ENCODE measurements at regions not wholly inside any gene's neighbourhood (a gene's known extent, or its start where the extent isn't known, plus 50 kb on each side); places are given as distances from the start of the nearest gene placed in this dataset.
"Not testable (repeated sequence)": the region's sequence is repeated elsewhere in the genome, so short reads cannot be mapped to it uniquely, and the experiment has no call there.

DNA sequence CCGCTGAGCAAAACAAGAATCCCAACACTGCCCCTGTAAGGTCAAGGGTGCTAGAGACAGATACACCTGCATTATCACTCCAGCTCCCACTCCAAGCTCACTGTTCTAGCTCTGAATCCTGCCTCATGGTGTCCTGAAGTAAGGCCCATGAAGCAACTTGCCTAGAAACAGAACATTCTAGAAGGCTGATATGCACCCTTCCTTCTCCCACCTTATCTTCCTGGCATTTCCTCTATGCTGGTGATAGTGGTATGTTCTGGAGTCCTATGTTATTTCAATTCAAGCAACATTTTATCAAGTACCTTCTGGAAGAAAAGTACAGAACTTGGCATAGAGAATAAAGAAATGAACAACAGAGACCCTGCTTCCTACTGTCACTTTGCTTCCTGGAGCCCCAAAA, 317.1 kb upstream of the KAZN start:
- ATAC-seq (no peak), DNase-seq (no peak)
- Mint-ChIP-seq H3K4me3 (no peak overlapping the region), H3K36me3 (no peaks in the 10 kb centered on the region), H3K9me3 (peaks cover 0 to 11% (median 0%) of the 10 kb centered on the region in 9 donors), H3K27ac (no peak overlapping the region), H3K27me3 (peaks cover 3 to 8% (median 6%) of the 10 kb centered on the region in 5 donors), H3K4me1 (no peaks in the 10 kb centered on the region)
- POLR2A ChIA-PET, result no interaction called here

DNA sequence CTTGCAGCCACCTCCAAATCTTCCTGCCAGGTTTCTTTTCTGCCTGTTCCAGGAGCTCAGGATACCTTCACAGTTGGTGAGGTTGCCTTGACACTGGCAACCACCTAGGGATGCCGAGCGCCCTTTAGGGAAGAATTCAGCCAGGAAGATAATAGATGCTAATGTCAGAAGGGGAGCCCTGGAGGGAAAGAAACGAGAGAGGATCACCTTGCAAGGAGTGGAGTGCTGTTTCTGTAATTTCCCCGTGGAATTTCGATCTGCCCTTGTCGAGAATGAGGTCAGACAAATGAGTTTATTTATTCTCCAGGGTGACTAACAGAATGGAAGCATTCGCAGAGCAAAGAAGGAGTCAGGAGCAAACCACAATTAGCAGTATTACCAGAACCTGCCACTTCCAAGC, 315.8 kb upstream of the KAZN start:
- H3K4me3 Mint-ChIP-seq, result no peak overlapping the region
- H3K9me3 Mint-ChIP-seq, result peaks cover 0 to 11% (median 0%) of the 10 kb centered on the region in 9 donors
- no peaks in the 10 kb centered on the region for H3K36me3 Mint-ChIP-seq
- peaks cover 3 to 8% (median 4%) of the 10 kb centered on the region in 5 donors for H3K27me3 Mint-ChIP-seq
- no peaks in the 10 kb centered on the region for H3K4me1 Mint-ChIP-seq
- no peak overlapping the region for H3K27ac Mint-ChIP-seq
- DNase-seq (no peak), ATAC-seq (no peak)
- POLR2A ChIA-PET, result no interaction called here

DNA sequence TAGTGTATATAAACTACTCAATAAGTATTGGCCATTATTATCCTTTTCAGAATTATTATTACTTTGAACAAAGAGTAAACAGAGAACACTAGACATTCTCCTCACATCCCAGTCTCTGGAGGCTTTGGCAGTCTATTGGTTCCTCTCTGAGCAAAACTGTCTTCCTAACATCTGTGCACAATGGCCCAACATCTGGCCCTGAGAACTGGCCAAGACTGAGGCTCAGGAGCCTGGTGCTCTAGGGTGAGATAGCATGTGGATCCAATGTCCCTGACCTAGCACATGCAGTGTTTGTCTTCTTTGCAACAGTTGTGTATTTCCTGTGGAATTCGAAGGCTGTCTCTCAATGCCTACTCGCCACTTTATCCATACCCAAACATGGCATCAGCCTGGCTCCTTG, 313.2 kb upstream of the KAZN start:
- Mint-ChIP-seq H3K9me3 (peaks cover 0 to 11% (median 0%) of the 10 kb centered on the region in 9 donors), H3K4me1 (peaks cover 0 to 4% (median 2%) of the 10 kb centered on the region in 4 donors), H3K27me3 (peaks cover 0 to 21% (median 8%) of the 10 kb centered on the region in 5 donors), H3K4me3 (no peak overlapping the region), H3K36me3 (no peaks in the 10 kb centered on the region), H3K27ac (peak overlapping the region in 1 of 10 donors; percentile 21)
- ATAC-seq, result no peak
- POLR2A ChIA-PET, result no interaction called here
- DNase-seq, result no peak

DNA sequence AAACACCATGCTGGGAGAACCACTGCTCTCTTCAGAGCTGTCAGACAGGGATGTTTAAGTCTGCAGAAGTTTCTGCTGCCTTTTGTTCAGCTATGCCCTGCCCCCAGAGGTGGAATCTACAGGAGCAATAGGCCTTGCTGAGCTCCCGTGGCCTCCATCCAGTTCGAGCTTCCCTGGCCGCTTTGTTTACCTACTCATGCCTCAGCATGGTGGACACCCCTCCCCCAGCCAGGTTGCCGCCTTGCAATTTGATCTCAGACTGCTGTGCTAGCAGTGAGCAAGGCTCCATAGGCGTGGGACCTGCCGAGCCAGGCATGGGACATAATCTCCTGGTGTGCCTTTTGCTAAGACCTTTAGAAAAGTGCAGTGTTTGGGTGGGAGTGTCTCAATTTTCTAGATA, 307.3 kb upstream of the KAZN start:
- POLR2A ChIA-PET, H3K4me3 Mint-ChIP-seq, ATAC-seq, H3K36me3 Mint-ChIP-seq, H3K27ac Mint-ChIP-seq, H3K9me3 Mint-ChIP-seq, DNase-seq, H3K4me1 Mint-ChIP-seq: not testable (repeated sequence)
- H3K27me3 Mint-ChIP-seq, result peaks cover 4 to 27% (median 9%) of the 10 kb centered on the region in 5 donors

GRCh38 chr1:14292520-14292919, 306.0 kb upstream of the KAZN start:
- Mint-ChIP-seq H3K9me3 (peaks cover 0 to 4% (median 0%) of the 10 kb centered on the region in 9 donors), H3K27me3 (peaks cover 5 to 27% (median 9%) of the 10 kb centered on the region in 5 donors), H3K27ac (no peak overlapping the region), H3K4me1 (peaks cover 0 to 8% (median 4%) of the 10 kb centered on the region in 4 donors), H3K4me3 (no peak overlapping the region), H3K36me3 (no peaks in the 10 kb centered on the region)
- POLR2A ChIA-PET, result interaction anchor here (0.6 kb wide), 1 partner anchor 15 kb away, joined by 6 read pairs; no protein-coding TSS in a partner anchor
- DNase-seq (no peak), ATAC-seq (no peak)

DNA sequence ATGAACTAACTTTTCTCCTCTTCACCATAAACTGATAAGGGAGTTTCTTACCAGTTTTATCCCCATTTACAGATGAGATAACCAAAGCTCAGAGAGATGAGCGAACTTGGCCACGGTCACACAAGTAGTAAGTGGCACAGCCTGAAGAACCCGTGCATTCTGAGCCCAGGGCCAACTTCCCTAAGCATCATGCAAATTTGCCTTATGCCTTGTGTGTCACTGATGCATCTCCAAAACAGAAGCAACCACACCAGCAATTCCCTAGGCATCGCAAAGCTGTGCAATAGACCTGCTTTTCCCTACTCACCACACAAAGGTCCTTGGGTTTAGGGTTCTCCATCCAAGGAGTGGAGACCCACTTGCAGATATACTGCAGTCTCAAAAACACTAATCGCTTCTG, 304.5 kb upstream of the KAZN start:
- ATAC-seq (no peak), DNase-seq (no peak)
- Mint-ChIP-seq H3K4me1 (peaks cover 0 to 8% (median 4%) of the 10 kb centered on the region in 4 donors), H3K27me3 (peaks cover 5 to 24% (median 10%) of the 10 kb centered on the region in 5 donors), H3K36me3 (no peaks in the 10 kb centered on the region), H3K4me3 (no peak overlapping the region), H3K9me3 (peaks cover 0 to 4% (median 0%) of the 10 kb centered on the region in 9 donors), H3K27ac (no peak overlapping the region)
- POLR2A ChIA-PET, result no interaction called here

- Mint-ChIP-seq H3K36me3 (no peaks in the 10 kb centered on the region), H3K27ac (no peak overlapping the region), H3K9me3 (peaks cover 0 to 4% (median 0%) of the 10 kb centered on the region in 9 donors), H3K4me1 (peaks cover 0 to 6% (median 3%) of the 10 kb centered on the region in 4 donors), H3K27me3 (peaks cover 7 to 21% (median 10%) of the 10 kb centered on the region in 5 donors), H3K4me3 (no peak overlapping the region)
- ATAC-seq (no peak), DNase-seq (no peak)
- POLR2A ChIA-PET, result no interaction called here
These were observed 303.5 kb upstream of the KAZN start for GRCh38 chr1:14294860-14295536.

- Mint-ChIP-seq H3K4me1 (no peaks in the 10 kb centered on the region), H3K9me3 (peaks cover 0 to 4% (median 0%) of the 10 kb centered on the region in 9 donors), H3K4me3 (no peak overlapping the region), H3K27ac (no peak overlapping the region), H3K36me3 (no peaks in the 10 kb centered on the region), H3K27me3 (peaks cover 4 to 16% (median 9%) of the 10 kb centered on the region in 5 donors)
- DNase-seq (no peak), ATAC-seq (no peak)
- POLR2A ChIA-PET, result no interaction called here
These were observed 301.7 kb upstream of the KAZN start for GRCh38 chr1:14296795-14297194.

DNA sequence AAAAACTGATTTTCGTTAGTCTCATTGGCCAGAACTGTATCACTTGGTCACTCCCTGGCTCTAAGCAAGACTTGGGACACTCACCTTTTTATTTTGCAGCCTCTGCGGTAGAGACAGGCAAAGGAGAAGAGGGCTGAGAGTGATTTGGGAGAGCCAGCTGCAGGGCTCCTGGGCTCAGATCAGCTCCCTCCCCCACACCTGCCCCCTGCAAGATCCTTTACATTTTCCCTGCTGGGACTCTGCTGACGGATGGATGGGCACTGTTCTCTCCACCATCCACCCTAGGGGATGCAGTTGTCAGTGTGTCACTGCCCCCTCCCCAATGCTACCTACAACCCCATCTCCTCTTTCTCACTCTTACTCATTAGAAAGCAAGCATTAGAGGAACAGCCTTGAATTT, 301.1 kb upstream of the KAZN start:
- Mint-ChIP-seq H3K36me3 (no peaks in the 10 kb centered on the region), H3K9me3 (peaks cover 0 to 4% (median 0%) of the 10 kb centered on the region in 9 donors), H3K27me3 (peaks cover 4 to 20% (median 7%) of the 10 kb centered on the region in 5 donors), H3K27ac (no peak overlapping the region), H3K4me1 (no peaks in the 10 kb centered on the region), H3K4me3 (no peak overlapping the region)
- no peak for DNase-seq
- POLR2A ChIA-PET, result no interaction called here
- no peak for ATAC-seq

GRCh38 chr1:14298806-14299205, 299.7 kb upstream of the KAZN start:
- POLR2A ChIA-PET, result no interaction called here
- ATAC-seq (no peak), DNase-seq (no peak)
- Mint-ChIP-seq H3K27ac (no peak overlapping the region), H3K36me3 (no peaks in the 10 kb centered on the region), H3K27me3 (peaks cover 2 to 18% (median 5%) of the 10 kb centered on the region in 5 donors), H3K4me1 (no peaks in the 10 kb centered on the region), H3K4me3 (no peak overlapping the region), H3K9me3 (no peaks in the 10 kb centered on the region)

DNA sequence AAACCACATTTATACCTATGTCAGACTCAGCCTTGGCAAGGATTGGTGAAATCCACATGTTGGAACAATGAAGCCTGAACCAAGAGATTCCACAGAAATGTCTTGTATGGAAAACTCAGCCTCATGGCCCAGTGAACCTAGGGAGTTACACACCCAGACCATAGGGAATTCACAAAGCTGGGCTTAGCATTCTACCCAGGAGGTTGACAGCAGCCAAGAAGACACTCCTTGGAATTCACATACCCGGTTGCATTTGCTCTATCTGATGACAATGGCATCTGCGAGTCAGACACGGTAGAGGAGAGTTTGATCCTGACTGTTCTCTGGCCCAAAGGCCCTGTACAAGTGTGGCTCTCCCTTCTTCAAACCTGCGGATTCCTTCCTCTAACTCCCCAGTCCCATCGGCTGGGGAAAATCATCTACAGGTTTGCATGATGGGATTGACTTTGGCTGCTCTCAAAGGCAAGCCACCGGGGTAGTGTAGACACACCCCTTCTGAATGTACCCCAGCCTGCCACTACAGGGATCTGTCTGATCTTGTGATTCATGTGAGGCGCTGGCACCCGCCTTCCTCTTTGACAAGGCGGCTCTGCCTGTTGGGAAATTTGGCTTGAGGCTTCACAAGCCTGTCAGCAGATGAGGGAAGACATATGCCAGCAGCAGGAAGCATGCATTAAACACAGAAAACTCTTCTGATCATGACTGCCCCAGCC, 297.3 kb upstream of the KAZN start:
- no peaks in the 10 kb centered on the region for H3K36me3 Mint-ChIP-seq
- H3K27me3 Mint-ChIP-seq, result peaks cover 2 to 16% (median 5%) of the 10 kb centered on the region in 5 donors
- POLR2A ChIA-PET, result no interaction called here
- ATAC-seq (no peak), DNase-seq (no peak)
- H3K4me1 Mint-ChIP-seq, result no peaks in the 10 kb centered on the region
- no peaks in the 10 kb centered on the region for H3K9me3 Mint-ChIP-seq
- no peak overlapping the region for H3K4me3 Mint-ChIP-seq
- H3K27ac Mint-ChIP-seq, result no peak overlapping the region

GRCh38 chr1:14301704-14302024, 296.8 kb upstream of the KAZN start:
- H3K27me3 Mint-ChIP-seq, result peaks cover 2 to 16% (median 5%) of the 10 kb centered on the region in 5 donors
- H3K4me1 Mint-ChIP-seq, result no peaks in the 10 kb centered on the region
- POLR2A ChIA-PET, result no interaction called here

GRCh38 chr1:14302025-14302424, 296.5 kb upstream of the KAZN start:
- no peak for DNase-seq
- POLR2A ChIA-PET, result no interaction called here
- Mint-ChIP-seq H3K4me3 (no peak overlapping the region), H3K27me3 (peaks cover 2 to 16% (median 5%) of the 10 kb centered on the region in 5 donors), H3K9me3 (no peaks in the 10 kb centered on the region), H3K27ac (no peak overlapping the region), H3K36me3 (no peaks in the 10 kb centered on the region), H3K4me1 (no peaks in the 10 kb centered on the region)
- ATAC-seq, result no peak

More at GRCh38 chr1:14301704-14302024, 296.8 kb upstream of the KAZN start:
- DNase-seq, result no peak
- ATAC-seq, result no peak
- Mint-ChIP-seq H3K27ac (no peak overlapping the region), H3K36me3 (no peaks in the 10 kb centered on the region), H3K9me3 (no peaks in the 10 kb centered on the region), H3K4me3 (no peak overlapping the region)

Data from naive thymus-derived CD8-positive, alpha-beta T cell (primary cell).